GM23248 (cell line): ENCODE measurements at regions not wholly inside any gene's neighbourhood (a gene's known extent, or its start where the extent isn't known, plus 50 kb on each side); places are given as distances from the start of the nearest gene placed in this dataset.

Source experiments
- EZH2 ChIP-seq: fragments of 200-600 bp; sonication (generic); IDR thresholded peaks from 2 replicates; pipeline ENCODE4 v1.6.1; 2018; ENCODE audit warnings: antibody characterized with exemption, mild to moderate bottlenecking; ENCODE audit not compliant: insufficient read depth, poor library complexity, severe bottlenecking
- EZH2phosphoT487 ChIP-seq: fragments of 200-600 bp; sonication (generic); IDR thresholded peaks from 2 replicates; pipeline ENCODE4 v1.6.1; 2018; ENCODE audit warnings: antibody characterized with exemption, moderate library complexity, mild to moderate bottlenecking, low read depth; ENCODE audit not compliant: insufficient read depth

- TF ChIP-seq EZH2 = no peak
- TF ChIP-seq EZH2phosphoT487 = no peak
Observed at GRCh38 chr1:115545096-115545720, 96.6 kb upstream of the VANGL1 start.
